Heart left ventricle (tissue), 16 donors: ENCODE measurements at regions not wholly inside any gene's neighbourhood (a gene's known extent, or its start where the extent isn't known, plus 50 kb on each side); places are given as distances from the start of the nearest gene placed in this dataset.

Source experiments
- ATAC-seq, 4 donors: fragments of 200-7000 bp; cut with Tn5 transposase; one replicate each; pipeline ENCODE4 v1.9.1; 2020 to 2022; ENCODE audit warnings: moderate library complexity in 4 of 4, mild to moderate bottlenecking in 3 of 4, moderate number of reproducible peaks in 1 of 4
- DNase-seq, 5 donors: peaks; one replicate each; pipeline ENCODE4 v3.0.0-alpha.2; 2020
- H3K27ac ChIP-seq, 12 donors: fragments of 200-600 bp; sonication (generic) in 4 of 12; one replicate each; pipeline versions ENCODE4 v1.5.0 to v1.8.0; 2016 to 2022; ENCODE audit warnings: mild to moderate bottlenecking in 2 of 12
- H3K27me3 ChIP-seq, 9 donors: fragments of 200-600 bp; sonication (generic) in 2 of 9; one replicate each; pipeline versions ENCODE4 v1.5.1 to v1.8.0; 2016 to 2022; ENCODE audit warnings: mild to moderate bottlenecking in 3 of 9
- H3K36me3 ChIP-seq, 9 donors: fragments of 200-600 bp; sonication (generic) in 2 of 9; one replicate each; pipeline versions ENCODE4 v1.5.0 to v1.8.0; 2018 to 2022; ENCODE audit warnings: mild to moderate bottlenecking in 2 of 9
- H3K4me1 ChIP-seq, 12 donors: fragments of 200-600 bp; sonication (generic) in 4 of 12; one replicate each; pipeline versions ENCODE4 v1.5.0 to v1.8.0; 2016 to 2022; ENCODE audit warnings: mild to moderate bottlenecking in 3 of 12
- H3K4me3 ChIP-seq, 12 donors: fragments of 200-600 bp; sonication (generic) in 4 of 12; one replicate each; pipeline versions ENCODE4 v1.5.0 to v1.8.0; 2017 to 2022; ENCODE audit warnings: mild to moderate bottlenecking in 9 of 12, moderate library complexity in 4 of 12
- H3K9me3 ChIP-seq, 12 donors: fragments of 200-600 bp; sonication (generic) in 4 of 12; one replicate each; pipeline versions ENCODE4 v1.5.0 to v1.8.0; 2016 to 2022; ENCODE audit warnings: mild to moderate bottlenecking in 1 of 12
- POLR2A ChIP-seq, 2 donors: fragments of 450-650 bp; IDR thresholded peaks; one replicate each; pipeline ENCODE4 v1.6.1; 2017; ENCODE audit warnings: antibody characterized with exemption in 2 of 2, mild to moderate bottlenecking in 2 of 2, moderate library complexity in 2 of 2
- WGBS, 4 donors: extraction: QIAGEN DNeasy Blood & Tissue Kit in 2 of 4; methylation state at CpG; one replicate each; pipeline versions ENCODE4 v1.1.5 to v1.1.7; 2013 to 2018; 5-methylcytosine and 5-hydroxymethylcytosine counted together
- intact Hi-C, 10 donors: fragments of 100-400 bp; cut with DNase I; formaldehyde crosslinking; loops; one replicate each; pipeline versions ENCODE4 v1.11.1 to v1.14.2; 2022
- TF ChIP-seq, protein P1 (sequence below), 12 donors: fragments of 200-600 bp; sonication (generic) in 4 of 12; IDR thresholded peaks; one replicate each; pipeline versions ENCODE4 v1.5.0 to v1.8.0; 2018 to 2022; ENCODE audit warnings: antibody characterized with exemption in 12 of 12, mild to moderate bottlenecking in 5 of 12
- donor health status: ischemic (EF 13 %, LVEDD 7.1; RV severe dilation, severe dysfunction).
- donor health status: healthy with polysubstance abuse.
- donor health status: DM: no; HTN: yes; CAD: no.
- donor health status: DM: no; HTN: no; CAD: no.
- donor health status: ischemic (EF 25% LVEDD 6.9; RV normal size, moderate dysfunction).
- donor health status: ischemic (EF 25% LVEDD 5.7; RV mildly dilated, moderate dysfunction).
- donor health status: healthy.
- donor health status: DM: yes; HTN: yes; CAD: no.
- donor health status: ischemic (EF 35%, LVEDD 5.7; RV mildly dilated, moderate dysfunction).
- donor health status: nonischemic (EF 11% LVEDD 7.7; RV severe dilation, severe dysfunction).
- donor health status: DM: yes; HTN: yes; CAD: no.
- donor health status: PGD.
- donor health status: ischemic (EF 29% LVEDD 5.4; RV normal size, mild dysfunction).
- donor health status: nonischemic (EF 23%, LVEDD 6.1; RV moderate dilation, normal function).

DNA sequence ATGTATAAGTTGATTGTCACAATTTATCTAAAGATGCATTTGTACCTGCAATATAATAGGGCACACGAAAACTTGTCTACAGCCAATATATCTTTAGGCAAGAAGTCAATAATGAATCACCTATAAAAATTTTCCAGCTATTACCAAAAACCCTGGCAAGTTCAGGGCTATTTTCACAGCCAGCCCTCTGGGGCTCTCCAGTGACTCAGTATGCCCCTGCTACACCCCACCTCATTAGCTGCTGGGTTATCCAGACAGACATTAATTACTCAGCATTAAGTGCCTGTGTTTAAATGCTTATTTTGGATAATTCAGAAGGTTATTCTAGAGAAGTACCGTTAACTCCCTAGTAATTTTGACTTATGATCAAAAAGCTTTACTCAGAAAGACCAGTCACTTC lies 220.2 kb downstream of the TBX15 start:
- WGBS, 4 donors, result 52 to 75% (median 60%) methylated on average over 2 of the region's 2 CpGs
- intact Hi-C loops, result no loop called here
- TF ChIP-seq POLR2A (IDR thresholded peaks at IDR 0.05), result no peak
- H3K9me3 ChIP-seq, result peaks cover 0 to 17% (median 10%) of the 10 kb centered on the region in 12 donors
- H3K4me3 ChIP-seq, result no peak overlapping the region
- ATAC-seq (no peak), DNase-seq (no peak)
- no peaks in the 10 kb centered on the region for H3K36me3 ChIP-seq
- H3K27ac ChIP-seq, result no peak overlapping the region
- no peaks in the 10 kb centered on the region for H3K27me3 ChIP-seq
- no peaks in the 10 kb centered on the region for H3K4me1 ChIP-seq

DNA sequence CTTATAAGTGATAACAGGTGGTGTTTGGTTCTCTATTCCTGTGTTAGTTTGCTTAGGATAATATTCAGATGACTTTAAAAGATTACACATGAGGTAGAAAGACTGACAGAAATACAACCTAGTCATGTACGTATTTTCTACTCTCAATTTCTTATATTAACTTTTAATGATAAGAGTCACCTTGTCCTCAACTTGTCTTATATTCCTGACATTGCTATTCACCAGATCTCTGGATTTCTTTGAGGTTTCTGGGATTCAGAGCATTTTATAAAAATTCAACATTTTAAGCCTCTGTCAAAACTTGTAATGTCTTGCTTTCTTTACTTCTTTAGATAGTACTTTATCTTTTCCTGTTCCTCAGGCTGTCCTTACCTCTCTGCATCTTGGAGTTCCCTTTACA lies 234.2 kb downstream of the TBX15 start:
- no peak overlapping the region for H3K27ac ChIP-seq
- no peaks in the 10 kb centered on the region for H3K9me3 ChIP-seq
- 30 to 77% (median 53%) methylated on average over 1 of the region's 1 CpG for WGBS, 4 donors

GRCh38 chr1:118751166-118751565 lies 237.0 kb downstream of the TBX15 start:
- no peak for ATAC-seq
- Histone ChIP-seq H3K4me1 (no peaks in the 10 kb centered on the region), H3K27me3 (no peaks in the 10 kb centered on the region), H3K27ac (no peak overlapping the region), H3K9me3 (peaks cover 0 to 7% (median 0%) of the 10 kb centered on the region in 12 donors), H3K4me3 (no peak overlapping the region), H3K36me3 (no peaks in the 10 kb centered on the region)
- intact Hi-C loops, result no loop called here
- TF ChIP-seq POLR2A (IDR thresholded peaks at IDR 0.05), result no peak
- TF ChIP-seq, protein P1, sequence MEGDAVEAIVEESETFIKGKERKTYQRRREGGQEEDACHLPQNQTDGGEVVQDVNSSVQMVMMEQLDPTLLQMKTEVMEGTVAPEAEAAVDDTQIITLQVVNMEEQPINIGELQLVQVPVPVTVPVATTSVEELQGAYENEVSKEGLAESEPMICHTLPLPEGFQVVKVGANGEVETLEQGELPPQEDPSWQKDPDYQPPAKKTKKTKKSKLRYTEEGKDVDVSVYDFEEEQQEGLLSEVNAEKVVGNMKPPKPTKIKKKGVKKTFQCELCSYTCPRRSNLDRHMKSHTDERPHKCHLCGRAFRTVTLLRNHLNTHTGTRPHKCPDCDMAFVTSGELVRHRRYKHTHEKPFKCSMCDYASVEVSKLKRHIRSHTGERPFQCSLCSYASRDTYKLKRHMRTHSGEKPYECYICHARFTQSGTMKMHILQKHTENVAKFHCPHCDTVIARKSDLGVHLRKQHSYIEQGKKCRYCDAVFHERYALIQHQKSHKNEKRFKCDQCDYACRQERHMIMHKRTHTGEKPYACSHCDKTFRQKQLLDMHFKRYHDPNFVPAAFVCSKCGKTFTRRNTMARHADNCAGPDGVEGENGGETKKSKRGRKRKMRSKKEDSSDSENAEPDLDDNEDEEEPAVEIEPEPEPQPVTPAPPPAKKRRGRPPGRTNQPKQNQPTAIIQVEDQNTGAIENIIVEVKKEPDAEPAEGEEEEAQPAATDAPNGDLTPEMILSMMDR (IDR thresholded peaks at IDR 0.05), result no peak
- DNase-seq, result no peak

More for the DNA sequence above, 234.2 kb downstream of the TBX15 start:
- DNase-seq (no peak), ATAC-seq (no peak)
- Histone ChIP-seq H3K4me1 (no peaks in the 10 kb centered on the region), H3K27me3 (no peaks in the 10 kb centered on the region), H3K36me3 (no peaks in the 10 kb centered on the region), H3K4me3 (no peak overlapping the region)
- TF ChIP-seq, protein P1 (IDR thresholded peaks at IDR 0.05), result no peak
- TF ChIP-seq POLR2A (IDR thresholded peaks at IDR 0.05), result no peak
- intact Hi-C loops, result no loop called here

GRCh38 chr1:118744420-118744819 lies 243.7 kb downstream of the TBX15 start:
- Histone ChIP-seq H3K9me3 (peaks cover 0 to 7% (median 0%) of the 10 kb centered on the region in 12 donors), H3K4me3 (no peak overlapping the region), H3K36me3 (no peaks in the 10 kb centered on the region), H3K27me3 (no peaks in the 10 kb centered on the region), H3K27ac (no peak overlapping the region), H3K4me1 (no peaks in the 10 kb centered on the region)
- no peak for ATAC-seq
- 76 to 97% (median 83%) methylated on average over 1 of the region's 1 CpG for WGBS, 4 donors
- TF ChIP-seq, protein P1 (IDR thresholded peaks at IDR 0.05), result no peak
- TF ChIP-seq POLR2A (IDR thresholded peaks at IDR 0.05), result no peak
- no peak for DNase-seq
- intact Hi-C loops, result no loop called here

- WGBS, 4 donors, result 45 to 57% (median 53%) methylated on average over 4 of the region's 4 CpGs
- Histone ChIP-seq H3K4me3 (no peak overlapping the region), H3K27ac (no peak overlapping the region), H3K36me3 (no peaks in the 10 kb centered on the region), H3K4me1 (no peaks in the 10 kb centered on the region), H3K9me3 (peaks cover 0 to 4% (median 0%) of the 10 kb centered on the region in 12 donors), H3K27me3 (no peaks in the 10 kb centered on the region)
- ATAC-seq (no peak), DNase-seq (no peak)
- intact Hi-C loops, result no loop called here
- no peak for TF ChIP-seq POLR2A (IDR thresholded peaks at IDR 0.05)
- TF ChIP-seq, protein P1 (IDR thresholded peaks at IDR 0.05), result no peak
Measured at GRCh38 chr1:118739501-118739900, 248.6 kb downstream of the TBX15 start.
